ENCODE measurements at regions not wholly inside any gene's neighbourhood (a gene's known extent, or its start where the extent isn't known, plus 50 kb on each side); places are given as distances from the start of the nearest gene placed in this dataset.

DNA sequence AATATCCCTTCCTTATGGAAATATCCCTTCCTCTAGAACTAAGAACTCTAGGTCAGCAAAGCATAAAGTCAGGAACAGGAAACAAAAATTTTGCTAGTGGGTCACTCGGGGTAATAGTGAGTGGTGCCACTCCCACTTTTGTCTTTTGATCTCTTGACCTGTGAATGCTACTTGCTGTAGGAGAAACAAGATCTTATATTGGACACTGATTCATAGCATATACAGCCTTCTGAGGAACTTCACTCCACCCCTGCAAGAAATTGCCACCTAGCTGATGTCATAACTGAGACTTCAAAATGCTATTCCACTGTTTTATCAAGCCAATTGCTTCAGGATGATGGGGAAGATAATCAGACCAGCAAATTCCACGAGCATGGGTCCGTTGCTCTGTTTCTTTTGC lies 53.3 kb upstream of the PRSS3 start:
- TF ChIP-seq POLR2A (IDR thresholded peaks at IDR 0.05) (no peak), CTCF (IDR thresholded peaks at IDR 0.05 in 4 of 5, conservative IDR thresholded peaks at IDR 0.05 in 1 of 5) (no peak)
